CD14-positive monocyte (primary cell): ENCODE measurements at regions not wholly inside any gene's neighbourhood (a gene's known extent, or its start where the extent isn't known, plus 50 kb on each side); places are given as distances from the start of the nearest gene placed in this dataset.

Experiments used
- DNase-seq, 3 donors: peaks; one replicate each; pipeline ENCODE4 v3.0.0-alpha.2; 2011 to 2022
- H2AFZ ChIP-seq: 2 replicates; pipeline ENCODE4 v1.6.0; 2012; ENCODE audit warnings: mild to moderate bottlenecking, low read depth, low read length, inconsistent platforms; ENCODE audit not compliant: insufficient read depth, poor library complexity, severe bottlenecking
- H3K27ac ChIP-seq, 2 donors: 1 replicate in 1 of 2; 2 replicates in 1 of 2; pipeline ENCODE4 v1.5.1; 2012 to 2013; ENCODE audit warnings: low read length in 2 of 2, control low read depth in 1 of 2, inconsistent platforms in 1 of 2, low read depth in 1 of 2, mild to moderate bottlenecking in 1 of 2
- H3K27me3 ChIP-seq, 2 donors: one replicate each; pipeline versions ENCODE4 v1.6.0 to v1.6.1; 2011 to 2013; ENCODE audit warnings: low read length in 2 of 2; ENCODE audit not compliant: control insufficient read depth in 2 of 2, insufficient read depth in 2 of 2
- H3K36me3 ChIP-seq, 2 donors: replicated peaks in 1 of 2; 1 replicate in 1 of 2; 2 replicates in 1 of 2; pipeline versions ENCODE4 v1.5.1 to v1.6.1; 2012 to 2013; ENCODE audit warnings: low read length in 2 of 2, control low read depth in 1 of 2, inconsistent platforms in 1 of 2, mild to moderate bottlenecking in 1 of 2; ENCODE audit not compliant: insufficient read depth in 2 of 2, control insufficient read depth in 1 of 2
- H3K4me1 ChIP-seq, 2 donors: 1 replicate in 1 of 2; 2 replicates in 1 of 2; pipeline versions ENCODE4 v1.5.1 to v1.6.1; 2012 to 2013; ENCODE audit warnings: low read length in 2 of 2, control low read depth in 1 of 2, inconsistent platforms in 1 of 2, mild to moderate bottlenecking in 1 of 2, moderate library complexity in 1 of 2; ENCODE audit not compliant: insufficient read depth in 2 of 2, control insufficient read depth in 1 of 2
- H3K4me2 ChIP-seq: replicated peaks from 2 replicates; pipeline ENCODE3; 2012; ENCODE audit warnings: low read length, moderate library complexity, mild to moderate bottlenecking; ENCODE audit not compliant: poor library complexity, severe bottlenecking; ENCODE audit errors: extremely low read depth
- H3K4me3 ChIP-seq, 3 experiments: fragments of 200-600 bp in 1 of 3; sonication (generic) in 1 of 3; replicated peaks in 1 of 3; 1 replicate in 2 of 3; 2 replicates in 1 of 3; pipeline ENCODE4 v1.5.1; 2011 to 2013; ENCODE audit warnings: low read length in 3 of 3, mild to moderate bottlenecking in 3 of 3, control low read depth in 2 of 3, low read depth in 2 of 3, inconsistent platforms in 1 of 3, moderate library complexity in 1 of 3
- H3K79me2 ChIP-seq: 2 replicates; pipeline ENCODE4 v1.6.0; 2012; ENCODE audit warnings: mild to moderate bottlenecking, control low read depth, inconsistent platforms, low read length, moderate library complexity; ENCODE audit not compliant: insufficient read depth
- H3K9ac ChIP-seq: 2 replicates; pipeline ENCODE4 v1.6.0; 2017; ENCODE audit warnings: low read length, mild to moderate bottlenecking; ENCODE audit not compliant: insufficient read depth, poor library complexity, severe bottlenecking
- H3K9me3 ChIP-seq, 2 donors: replicated peaks in 1 of 2; 1 replicate in 1 of 2; 2 replicates in 1 of 2; pipeline versions ENCODE4 v1.5.1 to v1.6.1; 2012 to 2013; ENCODE audit warnings: low read length in 2 of 2, control low read depth in 1 of 2; ENCODE audit not compliant: control insufficient read depth in 1 of 2, insufficient read depth in 1 of 2
- H4K20me1 ChIP-seq: 2 replicates; pipeline ENCODE4 v1.6.0; 2012; ENCODE audit warnings: mild to moderate bottlenecking, low read length, control low read depth, moderate library complexity; ENCODE audit not compliant: insufficient read depth
- H3K27ac Mint-ChIP-seq, 7 donors: one replicate each; pipeline ENCODE4 v1.8.0; 2020; ENCODE audit warnings: mild to moderate bottlenecking in 7 of 7, mixed read lengths in 7 of 7, moderate library complexity in 6 of 7, inconsistent platforms in 2 of 7
- H3K27me3 Mint-ChIP-seq, 3 donors: one replicate each; pipeline ENCODE4 v1.8.0; 2021 to 2022; ENCODE audit warnings: low read depth in 3 of 3, mild to moderate bottlenecking in 3 of 3, mixed read lengths in 3 of 3, moderate library complexity in 3 of 3, inconsistent platforms in 1 of 3
- H3K36me3 Mint-ChIP-seq, 2 donors: one replicate each; pipeline ENCODE4 v1.8.0; 2020; ENCODE audit warnings: mixed read lengths in 2 of 2, inconsistent platforms in 1 of 2, mild to moderate bottlenecking in 1 of 2
- H3K4me1 Mint-ChIP-seq: one replicate; pipeline ENCODE4 v1.8.0; 2020; ENCODE audit warnings: mild to moderate bottlenecking, mixed read lengths
- H3K4me3 Mint-ChIP-seq, 2 donors: one replicate each; pipeline ENCODE4 v1.8.0; 2020; ENCODE audit warnings: mild to moderate bottlenecking in 2 of 2, mixed read lengths in 2 of 2, moderate library complexity in 1 of 2
- H3K9me3 Mint-ChIP-seq, 7 donors: one replicate each; pipeline ENCODE4 v1.8.0; 2020 to 2022; ENCODE audit warnings: mixed read lengths in 7 of 7, mild to moderate bottlenecking in 6 of 7, moderate library complexity in 6 of 7, inconsistent platforms in 2 of 7
- CTCF ChIP-seq: fragments of 200-600 bp; IDR thresholded peaks from one replicate; pipeline ENCODE4 v1.8.0; 2022; ENCODE audit warnings: antibody characterized with exemption, mild to moderate bottlenecking
- WGBS: methylation state at CpG from one replicate; pipeline ENCODE4 v1.1.5; 2013; ENCODE audit warnings: missing lambda C conversion rate; ENCODE audit not compliant: insufficient coverage; 5-methylcytosine and 5-hydroxymethylcytosine counted together
- intact Hi-C, 2 donors: fragments of 100-400 bp; cut with micrococcal nuclease; formaldehyde crosslinking; loops; one replicate each; pipeline versions ENCODE4 v1.15.0 to v1.15.1; 2023

- H3K79me2 ChIP-seq: no peaks in the 10 kb centered on the region
- H3K9ac ChIP-seq: no peak overlapping the region
- Mint-ChIP-seq H3K4me1 (no peaks in the 10 kb centered on the region), H3K27me3 (peaks cover 0 to 2% (median 0%) of the 10 kb centered on the region in 3 donors), H3K9me3 (no peaks in the 10 kb centered on the region), H3K27ac (no peak overlapping the region), H3K36me3 (no peaks in the 10 kb centered on the region), H3K4me3 (no peak overlapping the region)
- H3K36me3 ChIP-seq: no peaks in the 10 kb centered on the region
- DNase-seq: no peak
- TF ChIP-seq CTCF: no peak
- H3K4me2 ChIP-seq: no peak overlapping the region
- no peak overlapping the region for H3K27ac ChIP-seq
- WGBS: 100% methylated on average over 1 of the region's 9 CpGs
- no peak overlapping the region for H2AFZ ChIP-seq
- H3K9me3 ChIP-seq: no peaks in the 10 kb centered on the region
- H4K20me1 ChIP-seq: no peaks in the 10 kb centered on the region
- H3K4me3 ChIP-seq: no peak overlapping the region
- intact Hi-C loops: no loop called here
- H3K27me3 ChIP-seq: no peaks in the 10 kb centered on the region
- H3K4me1 ChIP-seq: no peaks in the 10 kb centered on the region
Measured at GRCh38 chr15:88983861-88984429, 70.8 kb upstream of the MFGE8 start.

- Mint-ChIP-seq H3K4me1 (no peaks in the 10 kb centered on the region), H3K27ac (no peak overlapping the region), H3K27me3 (peaks cover 0 to 4% (median 1%) of the 10 kb centered on the region in 3 donors), H3K36me3 (no peaks in the 10 kb centered on the region), H3K4me3 (no peak overlapping the region), H3K9me3 (peaks cover 0 to 2% (median 0%) of the 10 kb centered on the region in 7 donors)
- Histone ChIP-seq H3K9me3 (no peaks in the 10 kb centered on the region), H3K4me3 (no peak overlapping the region), H4K20me1 (no peaks in the 10 kb centered on the region), H3K4me2 (no peak overlapping the region), H2AFZ (no peak overlapping the region), H3K27me3 (no peaks in the 10 kb centered on the region), H3K4me1 (no peaks in the 10 kb centered on the region), H3K27ac (no peak overlapping the region), H3K36me3 (no peaks in the 10 kb centered on the region), H3K9ac (no peak overlapping the region), H3K79me2 (no peaks in the 10 kb centered on the region)
- intact Hi-C loops: no loop called here
- DNase-seq: no peak
- WGBS: 93% methylated on average over 3 of the region's 14 CpGs
- no peak for TF ChIP-seq CTCF
Measured at GRCh38 chr15:88985547-88986393, 72.6 kb upstream of the MFGE8 start.
